HG02588 (cell line): ENCODE measurements at regions not wholly inside any gene's neighbourhood (a gene's known extent, or its start where the extent isn't known, plus 50 kb on each side); places are given as distances from the start of the nearest gene placed in this dataset.

Source experiments
- ATAC-seq: cut with Tn5 transposase; IDR thresholded peaks from one replicate; pipeline ENCODE4 v1.9.1; 2021; ENCODE audit warnings: mild to moderate bottlenecking, moderate library complexity; ENCODE audit not compliant: unreplicated experiment

DNA sequence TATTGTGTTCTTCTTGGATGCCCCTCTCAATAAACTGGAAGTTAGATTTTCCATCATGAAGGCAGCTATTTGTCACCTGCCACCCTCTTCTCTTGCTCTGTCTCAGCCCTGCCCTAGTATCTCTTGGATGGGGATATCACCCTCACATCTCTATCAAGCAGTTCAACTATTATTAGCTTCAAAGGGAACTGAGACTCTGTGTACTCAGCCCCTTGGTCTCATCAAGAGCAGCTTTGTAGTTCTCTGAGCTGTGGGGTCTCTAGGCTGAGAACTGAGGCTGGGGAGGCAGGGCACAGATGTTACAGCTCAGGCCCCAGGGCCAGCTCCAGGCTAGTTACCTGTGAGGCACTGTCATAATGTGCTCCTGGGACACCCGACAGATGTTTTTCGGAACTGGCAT, 130.3 kb downstream of the DAD1 start:
- ATAC-seq = no peak

DNA sequence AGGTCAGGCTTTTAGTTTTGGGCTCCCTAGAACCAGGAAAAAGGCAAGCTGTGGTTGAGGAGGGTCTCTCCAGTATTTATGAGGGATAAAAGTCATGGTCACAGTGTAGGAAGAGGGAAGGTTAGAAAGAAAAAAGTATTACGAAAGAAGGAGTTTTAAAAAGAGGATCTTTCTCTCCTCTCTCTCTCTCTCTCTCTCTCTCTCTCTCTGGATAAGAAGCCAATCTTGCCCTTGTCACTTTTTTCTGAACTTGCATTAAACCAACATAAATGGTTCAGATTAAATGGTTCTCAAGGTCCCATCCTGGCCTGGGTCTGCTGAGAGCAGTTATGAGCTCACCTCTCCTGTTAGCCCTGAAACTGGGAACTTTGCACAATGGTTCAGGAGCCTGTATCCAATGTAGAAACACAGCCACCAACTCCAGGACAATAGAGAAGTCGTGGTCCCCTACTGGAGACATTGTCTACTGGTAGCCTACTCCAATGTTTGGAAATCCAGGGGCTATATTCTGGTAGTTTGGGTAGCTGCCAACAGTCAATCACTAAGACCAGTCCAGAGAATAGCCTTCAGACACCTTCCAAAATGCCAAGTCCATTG, 131.9 kb downstream of the DAD1 start:
- ATAC-seq = no peak

GRCh38 chr14:22456421-22456820, 132.6 kb downstream of the DAD1 start:
- ATAC-seq = no peak

- ATAC-seq = no peak
Observed at GRCh38 chr14:22452330-22452729, 136.7 kb downstream of the DAD1 start.

- ATAC-seq = no peak
Observed at GRCh38 chr14:22450266-22450665, 138.8 kb downstream of the DAD1 start.

DNA sequence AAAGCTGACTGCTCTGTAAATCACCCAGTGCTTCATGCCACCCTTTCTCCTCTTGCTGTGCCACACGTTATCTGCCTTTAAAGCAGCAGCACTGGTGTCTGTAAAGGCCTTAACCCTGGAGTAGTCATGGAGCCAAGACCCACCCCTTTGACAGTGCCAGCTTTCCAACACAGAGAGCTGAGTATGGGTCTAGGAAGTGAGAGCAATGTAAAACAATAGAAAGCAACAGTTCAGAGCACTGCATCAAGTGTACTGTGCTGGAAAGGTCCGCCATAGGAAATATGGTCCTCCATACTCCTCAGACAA, 139.5 kb downstream of the DAD1 start:
- no peak for ATAC-seq

GRCh38 chr14:22448905-22449599, 140.0 kb downstream of the DAD1 start:
- peak; percentile 41 for ATAC-seq

- ATAC-seq = peak; percentile 57
Observed at GRCh38 chr14:22448035-22448904, 140.8 kb downstream of the DAD1 start.

- no peak for ATAC-seq
Observed at GRCh38 chr14:22438742-22439141, 150.3 kb downstream of the DAD1 start.

GRCh38 chr14:22434901-22435550, 154.0 kb downstream of the DAD1 start:
- no peak for ATAC-seq

GRCh38 chr14:22434030-22434429, 155.0 kb downstream of the DAD1 start:
- no peak for ATAC-seq

DNA sequence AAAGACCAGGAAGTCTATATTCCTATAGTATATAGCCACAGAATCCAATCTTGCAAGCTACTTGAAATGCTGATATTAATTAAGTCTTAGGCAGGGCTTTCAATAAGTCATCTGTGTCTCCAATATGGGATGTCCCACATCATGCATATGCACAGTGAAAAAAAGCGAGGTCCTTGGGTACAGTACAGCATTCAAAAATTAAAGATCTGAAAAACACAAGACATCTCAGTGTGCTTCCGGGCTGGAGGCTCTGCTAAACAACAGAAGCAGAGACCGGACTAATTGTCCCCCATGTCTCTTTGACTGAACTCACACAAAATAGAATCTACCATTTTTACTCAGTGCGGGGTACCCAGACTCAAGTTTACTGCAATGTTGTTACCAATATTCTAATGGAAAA, 156.0 kb downstream of the DAD1 start:
- ATAC-seq = no peak

- ATAC-seq = no peak
Observed at GRCh38 chr14:22432348-22432976, 156.6 kb downstream of the DAD1 start.

GRCh38 chr14:22429546-22430294, 159.3 kb downstream of the DAD1 start:
- no peak for ATAC-seq

DNA sequence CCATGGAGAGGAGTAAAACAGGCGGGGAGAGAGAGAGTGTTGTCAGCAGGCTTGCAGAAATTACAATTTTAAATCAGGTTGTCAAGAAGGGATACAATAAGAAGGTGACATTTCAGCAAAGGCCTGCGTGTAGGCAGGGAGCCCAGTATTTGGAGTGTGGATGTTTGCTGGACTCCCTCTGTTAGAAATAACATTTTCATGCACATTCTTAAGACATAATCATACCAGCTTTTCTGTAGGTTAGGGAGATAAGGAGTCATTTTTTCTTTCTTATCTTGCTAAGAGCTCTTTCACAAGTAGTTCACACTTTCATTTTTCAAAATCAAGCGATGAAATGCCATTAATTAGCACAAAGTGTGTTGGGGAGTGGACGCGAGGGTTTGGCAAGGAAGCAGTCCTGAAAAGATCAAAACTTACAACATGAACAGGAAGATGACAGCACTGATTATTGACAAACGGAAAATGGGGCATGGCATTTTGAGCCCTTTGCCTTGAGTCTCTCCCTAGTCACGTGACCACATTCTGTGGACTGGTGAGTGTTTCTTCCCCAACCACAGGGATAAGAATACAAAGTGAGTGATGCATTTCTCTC, 160.2 kb downstream of the DAD1 start:
- ATAC-seq = no peak

DNA sequence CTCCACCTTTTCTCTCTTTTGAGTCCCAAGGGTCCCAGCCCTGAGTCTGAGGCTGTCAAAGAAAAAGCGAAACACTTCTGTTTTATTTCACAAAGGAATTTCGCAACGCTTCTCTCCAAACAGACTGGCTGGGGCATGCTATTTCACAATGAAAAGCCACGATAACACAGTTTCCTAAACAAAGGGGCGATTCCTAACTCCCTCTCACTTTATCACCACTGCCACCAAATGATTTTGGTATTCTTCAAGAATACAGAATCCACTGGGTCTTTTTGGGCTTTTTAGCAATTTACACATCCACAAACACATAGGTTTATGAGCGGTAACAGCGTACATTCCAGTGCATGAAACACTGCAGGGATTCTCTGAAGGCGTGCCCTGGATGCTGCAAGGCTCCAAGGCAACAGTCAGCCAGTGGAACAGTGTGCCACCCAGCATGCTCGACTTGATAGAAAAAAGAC, 161.2 kb downstream of the DAD1 start:
- no peak for ATAC-seq

GRCh38 chr14:22426711-22427110, 162.3 kb downstream of the DAD1 start:
- no peak for ATAC-seq

GRCh38 chr14:22423958-22424357, 165.1 kb downstream of the DAD1 start:
- no peak for ATAC-seq

DNA sequence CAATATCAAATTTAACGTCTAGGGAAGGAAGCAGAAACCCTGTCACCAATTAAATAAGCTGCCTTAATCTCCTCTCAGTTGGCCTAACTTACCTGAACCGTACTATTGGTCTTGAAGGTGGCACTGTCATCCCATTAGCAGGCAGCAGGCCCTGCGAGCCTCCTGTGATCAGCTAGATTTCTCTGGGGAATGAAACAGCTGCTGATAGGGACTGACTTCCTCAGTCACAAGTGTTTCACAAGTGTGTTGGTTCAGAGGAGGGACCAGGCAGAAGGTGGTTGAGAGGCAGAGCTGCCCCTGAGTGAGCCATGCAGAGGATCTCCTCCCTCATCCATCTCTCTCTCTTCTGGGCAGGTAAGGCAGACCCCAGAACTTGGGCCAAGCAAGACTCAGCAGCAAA, 166.8 kb downstream of the DAD1 start:
- no peak for ATAC-seq

DNA sequence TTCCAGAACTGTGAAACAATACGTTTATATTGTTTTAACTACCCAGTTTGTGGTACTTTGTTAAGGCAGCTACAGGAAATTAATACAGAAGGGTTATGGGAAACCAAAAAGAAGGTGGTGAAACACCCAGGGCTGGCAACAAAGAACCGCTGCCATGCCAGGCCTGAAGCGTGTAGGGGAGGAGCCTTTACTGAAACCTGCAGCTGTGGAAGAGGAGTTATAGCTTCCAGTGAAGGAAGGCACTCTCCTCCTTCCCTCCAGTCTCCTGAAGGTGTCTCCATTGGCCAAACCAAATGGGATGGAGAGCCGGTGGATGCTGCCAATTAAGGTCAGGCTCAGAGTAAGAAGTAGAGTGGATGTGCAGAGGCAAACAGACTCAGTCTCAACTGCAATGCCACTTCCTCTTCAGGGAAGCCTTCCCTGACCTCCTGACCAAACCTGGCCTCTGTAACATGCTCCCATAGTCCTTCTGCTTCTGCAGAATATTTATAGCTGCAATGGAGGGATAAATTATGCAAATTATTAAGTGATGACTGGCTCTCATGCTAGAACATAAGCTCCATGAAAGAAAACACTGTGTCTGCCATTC, 168.3 kb downstream of the DAD1 start:
- ATAC-seq = no peak
